Left forelimb (tissue), 1 donor: ENCODE measurements at regions not wholly inside any gene's neighbourhood (a gene's known extent, or its start where the extent isn't known, plus 50 kb on each side); places are given as distances from the start of the nearest gene placed in this dataset.
"Not testable (repeated sequence)": the region's sequence is repeated elsewhere in the genome, so short reads cannot be mapped to it uniquely, and the experiment has no call there.

Experiments
- DNase-seq: peaks from one replicate; pipeline ENCODE4 v3.0.0-alpha.2; 2018; ENCODE audit warnings: low spot score

DNA sequence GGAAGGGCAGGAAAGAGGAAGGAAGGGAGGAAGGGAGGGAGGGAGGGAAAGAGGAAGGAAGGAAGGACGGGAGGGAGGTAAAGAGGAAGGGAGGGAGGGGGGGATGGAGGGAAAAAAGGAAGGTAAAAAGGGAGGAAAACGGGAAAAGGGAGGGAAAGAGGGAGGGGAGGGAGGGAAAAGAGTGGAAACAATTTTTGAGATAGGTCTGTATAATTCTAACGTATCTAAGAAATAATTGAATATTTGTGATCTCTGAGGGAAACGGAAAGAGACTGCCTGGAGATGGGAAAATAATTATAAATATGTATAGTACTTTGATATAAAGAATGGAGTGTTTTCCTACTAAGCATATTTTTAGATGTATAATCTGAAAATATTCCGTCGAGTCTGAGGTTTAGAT is 158.2 kb upstream of the FOXK1 start:
- DNase-seq, result no peak

DNA sequence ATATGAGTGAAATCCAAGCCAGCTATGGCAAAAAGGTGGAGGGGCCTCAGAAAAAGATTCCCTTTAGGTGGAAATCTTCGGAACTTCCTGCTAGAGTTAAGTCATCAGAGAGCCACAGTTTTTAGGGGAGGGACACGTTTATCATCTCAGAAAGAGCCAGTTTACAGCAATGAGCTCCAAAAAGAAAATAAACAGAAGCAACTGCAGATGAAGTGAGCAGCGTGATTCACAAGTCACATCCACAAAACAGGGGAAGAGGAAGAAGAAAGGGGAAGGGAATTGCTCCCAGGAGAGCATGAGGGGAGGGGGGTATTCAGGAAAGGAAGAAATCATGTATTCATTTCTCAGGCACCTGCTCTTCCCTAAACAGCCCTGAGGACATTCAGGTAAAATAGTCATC is 156.2 kb upstream of the FOXK1 start:
- no peak for DNase-seq

GRCh38 chr7:4527988-4528636 is 154.0 kb upstream of the FOXK1 start:
- no peak for DNase-seq

DNA sequence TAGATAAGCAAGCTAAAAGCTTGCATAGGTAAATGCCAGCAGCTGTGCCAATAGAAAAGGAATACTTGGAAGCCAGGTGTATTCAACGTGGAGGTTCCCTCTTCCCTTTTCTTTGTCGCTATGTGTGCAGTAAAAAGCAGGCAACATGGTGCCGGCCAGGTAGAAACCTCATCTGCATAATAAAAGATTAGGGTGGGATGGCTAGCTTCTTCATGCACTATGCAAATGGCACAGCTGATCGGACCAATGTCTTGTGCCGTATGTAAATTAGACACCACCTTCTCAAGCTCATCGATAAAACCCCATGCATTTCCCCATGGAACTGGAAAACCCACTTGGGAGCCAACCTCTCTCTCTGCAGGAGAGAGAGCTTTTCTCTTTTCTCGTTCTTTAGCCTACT is 150.9 kb upstream of the FOXK1 start:
- no peak for DNase-seq

GRCh38 chr7:4533339-4533738 is 148.8 kb upstream of the FOXK1 start:
- not testable (repeated sequence) for DNase-seq

DNA sequence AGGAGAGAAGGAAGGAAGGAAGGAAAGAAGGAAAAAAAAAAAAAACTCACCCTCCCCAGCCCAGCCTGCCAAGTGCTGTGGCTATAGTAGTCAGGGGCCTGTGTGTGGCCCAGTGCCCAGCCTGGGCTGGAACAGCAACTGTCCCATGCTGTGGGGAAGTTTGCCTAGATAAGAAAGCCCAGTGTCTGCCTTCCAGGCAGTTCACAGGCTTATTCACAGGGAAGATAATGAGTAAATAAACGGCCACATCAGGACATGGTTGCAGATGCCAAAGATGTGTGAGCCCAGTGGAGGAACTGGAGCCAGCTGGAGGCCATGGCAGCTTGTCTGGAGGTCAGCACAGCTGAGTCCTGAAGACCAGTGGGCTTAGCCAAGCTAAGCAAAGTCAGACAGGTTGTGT is 132.4 kb upstream of the FOXK1 start:
- DNase-seq, result no peak

- no peak for DNase-seq
Observed at GRCh38 chr7:4550117-4550516, 132.0 kb upstream of the FOXK1 start.

GRCh38 chr7:4552985-4553384 is 129.1 kb upstream of the FOXK1 start:
- DNase-seq, result no peak

DNA sequence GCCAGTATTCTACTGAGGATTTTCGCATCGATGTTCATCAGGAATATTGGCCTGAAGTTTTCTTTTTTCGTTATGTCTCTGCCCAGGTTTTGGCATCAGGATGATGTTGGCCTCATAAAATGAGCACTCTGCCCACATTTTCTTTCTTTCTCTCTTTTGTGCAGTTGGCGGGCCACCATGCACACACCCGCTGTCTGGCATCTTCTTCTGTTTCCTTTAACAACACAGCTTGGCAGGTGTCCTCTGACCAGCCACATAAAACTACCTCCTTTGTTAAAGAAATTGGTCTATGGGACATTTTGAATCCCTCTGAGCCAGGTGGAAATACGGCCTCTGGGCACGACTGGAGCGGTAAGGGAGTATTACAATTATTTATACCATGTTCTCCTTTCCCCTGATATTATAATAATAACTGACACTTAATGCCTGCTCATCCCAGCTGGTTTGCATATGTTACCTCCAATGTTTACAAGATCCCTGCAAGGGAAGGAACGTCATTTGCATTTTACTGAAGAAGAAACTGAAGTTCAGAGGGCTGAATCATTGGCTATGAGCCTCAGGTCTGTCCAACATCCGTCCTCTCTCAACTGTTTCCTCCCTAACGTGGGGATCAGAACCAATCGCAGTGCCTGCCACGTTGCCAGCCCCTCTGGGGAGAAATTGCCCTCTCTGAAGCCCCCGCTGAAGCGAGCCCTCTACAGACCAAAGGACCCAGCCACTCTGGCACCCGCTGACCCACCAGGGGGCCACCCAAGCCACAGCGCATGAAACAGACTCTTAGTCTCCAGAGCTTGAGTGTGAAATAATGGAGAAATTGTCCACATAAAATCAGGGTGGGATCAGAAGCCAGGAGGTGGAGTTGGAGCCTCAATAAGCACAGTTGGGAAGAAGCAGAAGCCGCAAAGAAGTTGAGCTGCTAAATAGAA is 125.0 kb upstream of the FOXK1 start:
- no peak for DNase-seq

DNA sequence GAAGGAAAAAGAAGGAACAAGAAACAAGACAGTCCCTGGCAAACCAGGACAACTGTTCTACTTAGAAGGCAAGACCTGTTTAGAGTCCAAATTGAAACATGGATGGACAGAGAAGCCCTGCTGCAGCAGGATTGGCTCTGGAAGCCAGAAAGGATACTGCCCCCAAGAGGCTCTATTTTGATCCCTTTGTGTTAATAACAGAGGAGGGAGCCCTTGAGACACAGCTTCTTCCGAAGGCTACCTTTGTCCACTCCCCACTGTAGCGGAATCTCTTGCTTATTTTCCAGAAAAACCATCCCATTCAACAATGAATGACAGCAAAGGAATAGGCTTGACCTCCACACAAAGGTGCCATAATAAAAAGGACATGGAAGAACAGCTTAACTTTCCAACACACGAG is 120.3 kb upstream of the FOXK1 start:
- no peak for DNase-seq

DNA sequence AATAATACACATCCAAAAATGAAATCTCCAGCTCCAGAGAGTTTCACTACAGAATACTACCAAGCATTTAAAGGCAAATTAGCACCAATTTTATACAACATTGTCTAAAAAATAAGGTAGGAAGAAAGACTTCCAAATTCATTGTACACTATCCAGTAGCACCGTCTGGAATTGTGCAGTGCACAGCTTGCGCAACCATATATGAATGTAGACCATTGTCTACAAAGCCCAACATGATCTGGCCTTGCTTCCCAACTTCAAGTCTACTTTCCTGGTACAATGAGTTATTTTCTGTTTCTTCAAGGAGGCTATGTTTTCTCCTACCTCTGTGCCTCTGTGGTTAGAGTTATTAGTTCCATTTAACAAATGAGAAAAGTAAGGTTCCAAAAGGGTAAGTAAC is 115.4 kb upstream of the FOXK1 start:
- DNase-seq, result no peak

DNA sequence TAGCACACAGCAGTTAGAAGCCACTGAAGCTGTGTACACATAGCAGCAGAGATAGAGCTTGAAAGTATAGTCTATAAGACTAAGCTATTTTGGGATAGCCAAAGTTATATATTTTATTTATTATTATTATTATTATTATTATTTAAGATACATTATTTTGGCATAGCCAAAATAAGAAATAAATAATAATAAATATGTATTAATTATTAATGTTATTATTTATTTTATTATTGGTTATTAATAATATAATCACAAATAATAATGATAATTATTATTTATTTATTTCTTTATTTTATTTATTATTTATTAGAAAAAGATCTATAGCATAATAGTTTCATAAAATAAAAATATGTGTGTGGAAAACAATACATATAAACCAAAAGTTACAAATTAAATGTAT is 107.2 kb upstream of the FOXK1 start:
- no peak for DNase-seq

- DNase-seq, result no peak
Observed at GRCh38 chr7:4575254-4575653, 106.8 kb upstream of the FOXK1 start.

DNA sequence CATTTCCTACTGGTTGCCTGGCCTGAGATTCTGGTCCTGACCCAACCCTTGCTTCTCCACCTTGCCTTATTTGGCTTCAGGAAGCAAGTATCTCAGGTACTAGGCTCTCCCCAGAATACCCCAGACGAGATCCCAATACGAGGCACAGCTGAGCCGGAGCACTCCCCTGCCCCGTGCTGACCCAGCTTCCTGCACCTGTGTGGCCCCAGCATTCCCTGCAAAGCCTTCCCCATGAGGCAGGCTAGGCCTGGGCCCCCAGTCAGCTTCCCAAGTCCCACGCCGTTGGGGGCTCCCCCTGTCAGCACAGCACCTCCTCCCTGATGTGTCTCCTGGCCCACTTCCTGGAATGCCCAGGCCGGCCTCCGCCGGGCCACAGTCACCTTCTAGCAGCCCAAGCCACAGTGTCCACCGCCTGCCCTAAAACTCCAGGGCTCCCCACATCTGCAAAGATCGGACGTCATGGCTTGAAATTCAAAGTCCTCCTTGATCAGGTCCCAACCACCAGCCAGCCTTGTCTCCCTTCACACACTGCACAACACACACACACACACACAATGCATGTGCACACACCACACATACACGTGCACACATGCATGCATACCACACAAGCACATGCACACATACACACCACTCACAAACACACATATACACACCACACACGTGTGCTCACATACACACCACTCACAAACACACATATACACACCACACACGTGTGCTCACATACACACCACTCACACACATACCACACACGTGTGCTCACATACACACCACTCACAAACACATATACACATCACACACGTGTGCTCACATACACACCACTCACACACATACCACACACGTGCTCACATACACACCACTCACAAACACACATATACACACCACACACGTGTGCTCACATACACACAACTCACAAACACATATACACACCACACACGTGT is 78.9 kb upstream of the FOXK1 start:
- DNase-seq, result no peak

DNA sequence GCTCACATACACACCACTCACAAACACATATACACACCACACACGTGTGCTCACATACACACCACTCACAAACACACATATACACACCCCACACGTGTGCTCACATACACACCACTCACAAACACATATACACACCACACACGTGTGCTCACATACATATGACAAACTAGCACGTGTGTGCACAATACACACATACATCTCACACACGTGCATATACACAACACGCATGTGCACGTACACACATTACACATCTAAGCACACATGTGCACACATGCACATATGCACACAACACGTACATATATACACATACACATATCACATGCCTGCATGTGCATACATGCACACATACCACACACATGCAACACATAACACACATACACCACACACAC is 78.3 kb upstream of the FOXK1 start:
- no peak for DNase-seq

DNA sequence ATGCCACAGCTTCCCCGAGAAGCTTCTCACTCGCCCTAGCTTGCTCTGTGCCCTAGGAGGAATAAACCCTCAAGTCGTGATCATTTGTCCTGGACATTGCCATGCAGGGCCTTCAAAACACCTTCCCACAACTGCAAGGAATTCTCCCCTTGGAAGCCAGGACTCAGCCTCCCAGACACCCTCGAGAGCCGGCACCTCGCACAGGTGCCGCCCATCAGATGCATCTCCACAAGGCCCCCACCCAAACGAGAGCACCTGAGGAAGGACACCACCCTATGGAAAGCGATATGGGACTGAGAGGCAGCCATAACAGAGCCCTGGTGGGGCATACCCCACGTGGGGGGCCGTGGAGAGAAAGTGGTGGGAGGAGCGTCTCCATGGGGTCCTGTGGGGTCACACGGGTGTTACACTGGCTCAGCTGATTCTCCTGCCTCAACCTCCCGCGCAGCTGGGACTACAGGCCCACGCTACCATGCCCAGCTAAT is 77.6 kb upstream of the FOXK1 start:
- DNase-seq, result no peak

GRCh38 chr7:4606797-4607196 is 75.3 kb upstream of the FOXK1 start:
- no peak for DNase-seq

- DNase-seq, result no peak
Observed at GRCh38 chr7:4607311-4607729, 74.8 kb upstream of the FOXK1 start.

DNA sequence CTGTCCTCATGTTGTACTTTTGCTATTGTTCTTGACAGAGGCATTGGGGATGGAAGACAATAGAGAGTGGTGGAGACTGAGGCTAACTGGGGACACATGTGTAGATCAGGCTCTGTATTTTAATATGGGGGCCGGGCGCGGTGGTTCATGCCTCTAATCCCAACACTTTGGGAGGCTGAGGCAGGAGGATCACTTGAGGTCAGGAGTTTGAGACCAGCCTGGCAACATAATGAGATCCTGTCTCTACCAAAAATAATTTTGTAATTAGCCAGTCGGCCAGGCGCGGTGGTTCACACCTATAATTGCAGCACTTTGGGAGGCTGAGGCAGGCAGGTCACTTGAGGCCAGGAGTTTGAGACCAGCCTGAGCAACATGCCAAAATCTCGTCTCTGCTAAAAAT is 72.5 kb upstream of the FOXK1 start:
- DNase-seq, result not testable (repeated sequence)

- no peak for DNase-seq
Observed at GRCh38 chr7:4610768-4611467, 71.2 kb upstream of the FOXK1 start.

DNA sequence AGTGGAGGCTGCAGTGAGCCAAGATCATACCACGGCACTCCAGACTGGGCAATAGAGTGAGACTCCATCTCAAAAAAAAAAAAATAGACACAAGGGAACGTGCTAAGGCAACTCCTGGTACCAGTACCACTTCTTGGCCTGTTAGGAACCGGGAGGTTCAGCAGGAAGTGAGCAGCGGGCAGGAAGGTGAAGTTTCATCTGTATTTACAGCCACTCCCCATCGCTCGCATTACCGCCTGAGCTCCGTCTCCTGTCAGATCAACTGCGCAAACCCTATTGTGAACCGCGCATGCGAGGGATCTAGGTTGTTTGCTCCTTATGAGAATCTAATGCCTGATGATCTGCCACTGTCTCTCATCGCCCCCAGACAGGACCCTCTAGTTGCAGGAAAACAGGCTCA is 69.9 kb upstream of the FOXK1 start:
- DNase-seq, result no peak
